Caki2 (cell line): ENCODE measurements at regions not wholly inside any gene's neighbourhood (a gene's known extent, or its start where the extent isn't known, plus 50 kb on each side); places are given as distances from the start of the nearest gene placed in this dataset.

Experiments used
- DNase-seq: peaks from one replicate; pipeline ENCODE4 v3.0.0-alpha.2; 2015; ENCODE audit warnings: low read depth
- in situ Hi-C: cut with HindIII; loops from 2 replicates; pipeline ENCODE4 v1.10.0; 2016; ENCODE audit warnings: low sequenced_read_pairs, low pct_unique_long_range_greater_than_20kb, mixed read lengths

DNA sequence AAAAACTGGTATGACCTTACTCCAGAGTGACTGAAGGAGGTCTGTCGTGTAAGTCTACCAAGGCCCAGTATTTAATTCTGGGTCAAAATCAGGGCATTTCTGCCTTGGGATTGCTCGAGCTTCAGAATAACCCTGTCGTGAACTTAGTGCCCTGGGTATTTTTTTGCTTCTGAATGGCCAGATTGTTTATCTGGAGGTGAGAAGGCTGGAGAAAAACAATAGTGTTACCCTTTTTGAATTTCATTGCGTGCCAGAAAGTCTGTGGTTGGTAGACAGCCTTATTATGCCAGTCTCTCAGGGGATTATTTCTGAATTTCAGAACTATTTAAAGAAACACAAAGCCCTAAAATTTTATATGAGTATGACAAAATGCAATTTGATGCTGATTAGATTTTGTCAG, 323.4 kb downstream of the CSNK1G3 start:
- in situ Hi-C loops: no loop called here
- DNase-seq: no peak

DNA sequence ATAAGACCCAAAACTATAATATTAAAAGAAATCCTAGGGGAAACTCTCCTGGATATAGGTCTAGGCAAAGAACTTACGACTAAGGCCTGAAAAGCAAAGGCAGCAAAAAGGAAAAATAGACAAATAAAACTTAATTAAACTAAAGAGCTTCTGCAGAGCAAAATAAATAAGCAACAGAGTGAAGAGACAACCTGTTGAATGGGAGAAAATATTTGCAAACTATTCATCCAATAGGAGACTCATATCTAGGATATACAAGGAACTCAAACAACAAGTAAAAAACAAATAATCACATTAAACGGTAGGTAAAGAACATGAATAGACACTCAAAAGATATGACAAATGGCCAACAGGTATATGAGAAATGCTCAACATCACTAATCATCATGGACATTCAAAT, 318.6 kb downstream of the CSNK1G3 start:
- in situ Hi-C loops: no loop called here

GRCh38 chr5:123827811-123828210, 315.8 kb downstream of the CSNK1G3 start:
- in situ Hi-C loops: no loop called here
- DNase-seq: no peak

More for the DNA sequence above, 318.6 kb downstream of the CSNK1G3 start:
- DNase-seq: no peak

- in situ Hi-C loops: no loop called here
- no peak for DNase-seq
These were observed 307.9 kb downstream of the CSNK1G3 start for GRCh38 chr5:123819833-123820232.

DNA sequence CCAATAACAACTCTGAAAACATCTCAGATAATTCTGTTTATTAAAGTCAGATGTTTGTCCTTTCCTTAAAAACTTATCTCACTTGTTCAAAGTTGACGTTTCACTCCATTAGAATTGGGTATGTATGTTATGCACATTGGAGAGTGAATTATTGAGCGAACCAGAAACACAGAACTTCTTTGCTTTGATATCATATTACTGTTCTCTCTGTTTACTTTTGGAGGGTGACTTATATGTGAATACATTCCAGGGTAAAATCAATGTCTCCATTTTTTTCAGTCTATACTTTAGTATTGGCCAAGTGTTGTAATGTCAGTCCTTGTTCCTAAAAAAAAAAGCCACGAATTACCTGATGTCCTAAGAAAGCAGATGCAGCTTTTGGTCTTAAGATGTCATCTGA, 307.4 kb downstream of the CSNK1G3 start:
- DNase-seq: no peak
- in situ Hi-C loops: no loop called here

DNA sequence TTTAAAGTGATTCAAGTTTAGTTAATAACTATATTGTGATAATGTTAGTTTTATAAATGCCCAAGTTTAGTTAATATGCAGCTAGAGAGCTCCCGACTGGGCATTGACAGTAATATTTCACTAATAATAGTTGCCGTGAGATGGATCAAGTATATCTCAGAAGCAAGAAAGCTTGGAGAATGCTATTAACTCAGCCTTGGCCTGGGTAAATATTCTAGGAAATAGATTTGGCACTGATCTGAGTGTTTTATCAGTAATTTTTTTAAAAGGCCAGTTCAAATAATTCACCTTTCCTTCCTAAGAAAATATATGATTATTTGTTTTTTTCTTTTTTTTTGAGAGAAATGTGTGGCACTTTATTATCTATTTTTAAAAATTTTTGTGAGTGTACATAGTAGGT, 305.3 kb downstream of the CSNK1G3 start:
- in situ Hi-C loops: no loop called here
- DNase-seq: no peak

DNA sequence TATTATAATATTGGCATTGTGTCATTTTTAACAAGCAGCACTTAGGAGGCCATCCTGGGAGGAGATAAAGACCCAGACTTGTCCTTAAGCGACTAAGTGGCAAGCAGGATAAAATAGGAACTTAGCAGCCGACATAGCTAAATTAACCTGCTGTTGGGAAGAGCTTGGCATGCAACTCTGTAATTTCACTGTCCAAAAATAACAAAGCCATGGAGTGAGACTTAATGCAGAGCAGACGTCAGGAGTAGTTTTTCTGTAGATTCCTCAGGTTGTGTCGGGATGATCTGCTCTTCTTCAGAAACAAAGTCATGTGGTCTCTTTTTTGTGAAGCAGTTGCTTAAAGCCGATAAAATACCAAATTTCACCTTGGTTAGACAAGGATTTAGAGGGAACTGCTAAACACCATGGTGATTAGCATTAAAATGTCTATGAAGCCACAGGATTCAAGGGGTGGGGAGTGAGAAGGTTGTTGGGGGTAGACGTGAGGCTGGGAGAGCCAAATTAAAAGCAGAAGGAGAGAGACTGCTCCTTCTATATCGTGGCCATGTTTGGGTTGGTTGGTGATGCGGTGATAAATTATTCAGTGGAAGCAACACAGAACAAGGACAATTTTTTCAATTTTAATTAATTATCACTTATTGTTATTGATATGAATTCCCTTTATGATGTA, 303.0 kb downstream of the CSNK1G3 start:
- in situ Hi-C loops: no loop called here
- peak; percentile 69 for DNase-seq

GRCh38 chr5:123813937-123814624, 302.1 kb downstream of the CSNK1G3 start:
- peak; percentile 93 for DNase-seq
- in situ Hi-C loops: no loop called here

GRCh38 chr5:123813264-123813663, 301.3 kb downstream of the CSNK1G3 start:
- in situ Hi-C loops: no loop called here

DNA sequence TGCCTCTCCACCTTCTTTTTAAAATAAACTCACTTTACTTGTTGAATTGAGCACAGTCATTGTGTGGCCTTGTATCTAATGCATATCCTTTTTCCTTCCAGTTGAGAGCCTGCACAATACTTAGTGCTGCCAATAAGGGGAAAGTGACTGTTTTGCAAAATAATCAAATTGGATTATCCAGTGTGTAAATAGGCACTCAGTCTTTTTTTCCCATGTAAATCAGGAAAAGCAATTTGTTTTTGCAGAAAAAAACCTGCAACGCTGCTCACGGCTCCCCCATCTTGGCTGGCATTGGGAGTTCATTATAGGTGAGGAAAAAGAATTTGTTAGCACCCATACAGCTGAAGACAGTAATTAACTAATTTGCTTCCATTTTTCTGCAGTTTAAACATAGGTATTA, 299.9 kb downstream of the CSNK1G3 start:
- in situ Hi-C loops: no loop called here
- DNase-seq: no peak

More at GRCh38 chr5:123813264-123813663, 301.3 kb downstream of the CSNK1G3 start:
- DNase-seq: no peak

DNA sequence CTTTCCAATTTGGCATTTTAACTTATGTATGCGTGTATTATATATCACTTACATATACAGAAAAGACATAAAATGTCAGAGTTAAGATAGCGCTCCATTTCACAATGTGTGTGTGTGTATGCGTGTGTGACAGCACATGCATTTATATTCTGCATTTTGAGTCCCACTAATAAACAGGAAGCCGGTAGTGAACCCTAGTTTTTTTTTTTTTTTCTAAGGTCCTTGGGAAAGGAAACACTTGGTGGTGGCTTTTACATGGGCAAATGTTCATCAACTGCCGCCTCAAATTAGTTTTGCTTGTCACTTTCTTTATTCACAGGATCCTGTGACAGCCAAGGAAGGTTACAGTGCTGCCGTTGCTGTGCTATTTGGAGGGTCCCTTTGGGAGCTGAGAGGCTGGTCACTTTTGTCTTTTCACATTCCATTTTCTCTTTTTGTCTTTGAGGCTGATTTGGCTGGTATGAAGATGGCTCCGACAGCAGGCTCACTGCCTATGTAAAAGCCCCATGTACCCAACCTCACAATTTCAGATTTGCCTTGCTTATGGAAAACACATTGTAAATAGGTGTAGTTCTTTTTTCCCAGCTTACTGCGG, 298.9 kb downstream of the CSNK1G3 start:
- DNase-seq: no peak

DNA sequence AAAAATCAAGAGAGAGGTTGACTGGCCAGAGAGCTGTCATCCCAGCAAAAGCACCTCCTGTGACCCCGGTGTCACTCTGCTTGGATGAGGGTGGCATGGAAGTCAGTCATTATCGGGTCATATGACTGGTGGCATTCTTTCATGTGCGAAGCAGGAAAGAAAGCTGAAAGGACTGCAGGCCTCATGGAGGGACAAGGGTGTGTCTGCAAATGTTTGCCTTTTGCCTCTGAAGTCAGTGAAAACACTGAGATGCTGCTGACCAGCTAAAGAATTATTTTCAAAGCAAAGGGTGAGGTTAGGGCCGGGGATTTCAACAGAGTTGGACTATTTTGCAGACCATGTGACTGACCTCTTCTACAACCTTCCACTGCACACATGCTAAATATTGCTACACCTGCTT, 298.3 kb downstream of the CSNK1G3 start:
- in situ Hi-C loops: no loop called here
- DNase-seq: peak; percentile 89

More for the DNA sequence above, 298.9 kb downstream of the CSNK1G3 start:
- in situ Hi-C loops: no loop called here

GRCh38 chr5:123809594-123810221, 297.7 kb downstream of the CSNK1G3 start:
- in situ Hi-C loops: no loop called here
- peak; percentile 88 for DNase-seq

DNA sequence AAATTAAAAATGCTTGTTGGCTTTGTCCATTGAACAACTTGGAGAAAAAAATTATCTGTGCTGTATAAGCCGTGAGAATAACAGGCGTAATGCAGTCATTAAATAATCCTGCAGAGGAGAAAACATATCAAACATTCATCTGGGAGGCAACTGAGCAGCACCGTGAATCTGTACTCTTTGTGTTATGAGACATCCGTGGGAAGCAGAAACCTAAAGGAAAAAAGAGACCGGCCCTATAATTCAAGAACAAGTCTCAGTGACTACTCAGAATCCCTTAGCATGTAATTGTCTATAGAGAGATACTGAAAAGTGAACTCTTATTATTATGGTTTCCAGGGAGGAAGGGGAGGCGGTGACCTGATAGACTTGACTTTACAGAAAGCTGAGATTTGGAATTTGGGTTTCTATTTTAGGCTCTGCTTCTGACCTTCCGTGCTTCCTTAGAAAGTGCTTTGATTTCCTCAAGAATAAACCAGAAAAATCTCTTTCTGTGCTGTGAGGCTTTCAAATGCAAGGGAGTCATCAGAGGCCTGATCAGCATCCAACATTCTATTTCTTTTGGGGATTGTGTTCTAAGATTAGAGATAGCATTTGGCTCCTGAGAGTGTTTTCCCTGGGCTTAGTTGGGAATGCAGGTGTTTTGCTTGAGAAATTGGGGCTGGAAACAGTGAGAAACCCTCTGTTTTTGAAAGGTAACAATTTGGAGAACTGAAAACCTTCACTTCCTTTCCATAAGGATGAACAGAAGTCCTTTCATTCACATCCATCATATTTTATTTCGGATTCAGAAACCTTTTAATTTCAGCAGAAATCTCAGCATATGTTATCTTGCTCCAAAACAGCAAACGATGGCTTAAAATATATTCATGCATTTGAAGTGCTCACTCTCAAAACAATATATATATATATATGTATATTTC, 296.7 kb downstream of the CSNK1G3 start:
- no peak for DNase-seq
- in situ Hi-C loops: no loop called here

DNA sequence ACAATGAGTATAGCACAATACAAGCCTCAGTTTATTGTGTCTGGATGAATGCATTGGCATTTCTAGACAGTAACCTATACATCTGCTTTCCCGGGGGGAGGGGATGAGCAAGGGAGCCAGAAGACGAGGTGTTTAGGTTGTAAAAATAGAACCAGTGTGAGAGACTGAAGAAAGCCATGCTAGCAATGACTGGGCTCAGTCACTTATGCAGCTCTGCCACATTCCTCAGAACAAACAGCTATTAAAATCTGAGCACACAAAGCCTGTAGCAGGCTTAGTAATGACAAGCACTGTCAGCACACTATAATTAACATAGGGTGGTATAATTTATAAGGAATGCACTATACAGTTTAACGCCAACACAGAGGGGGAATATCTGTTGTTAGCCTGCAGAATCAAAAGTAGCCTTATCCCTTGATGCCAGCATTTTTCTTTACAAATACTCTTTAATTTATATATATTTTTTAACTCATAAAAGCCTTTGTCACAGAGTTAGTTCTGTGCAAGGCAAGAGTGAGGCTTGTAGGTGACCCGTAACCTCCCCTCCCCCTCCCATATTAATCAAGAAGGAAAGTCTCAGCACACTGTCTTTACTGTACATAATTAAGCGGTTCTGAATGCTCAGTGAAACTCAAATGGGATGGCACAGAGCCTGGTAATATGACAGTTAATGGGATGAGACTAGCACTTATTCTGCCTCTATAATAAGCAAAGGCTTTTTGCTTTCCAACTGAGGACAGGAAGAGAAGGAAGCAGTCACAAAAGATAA, 295.4 kb downstream of the CSNK1G3 start:
- DNase-seq: no peak
- in situ Hi-C loops: no loop called here

DNA sequence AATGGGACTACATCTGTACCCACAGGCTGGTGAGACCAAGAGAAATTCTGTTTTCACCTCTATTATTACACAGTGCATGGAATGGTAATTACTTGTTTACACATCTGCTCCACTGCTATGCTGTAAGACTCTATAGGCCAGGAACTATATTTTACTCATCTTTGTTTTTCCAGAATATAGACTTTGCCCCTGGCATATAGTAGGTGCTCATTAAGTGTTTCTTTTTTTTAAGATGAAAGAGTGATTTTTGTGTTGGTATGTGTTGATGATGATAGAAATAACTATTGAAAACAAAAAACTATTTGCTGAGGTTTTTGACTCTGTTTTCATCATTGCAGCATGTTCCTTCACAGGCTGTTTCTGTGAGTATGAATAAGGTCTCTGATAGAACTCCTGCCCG, 294.7 kb downstream of the CSNK1G3 start:
- no peak for DNase-seq

DNA sequence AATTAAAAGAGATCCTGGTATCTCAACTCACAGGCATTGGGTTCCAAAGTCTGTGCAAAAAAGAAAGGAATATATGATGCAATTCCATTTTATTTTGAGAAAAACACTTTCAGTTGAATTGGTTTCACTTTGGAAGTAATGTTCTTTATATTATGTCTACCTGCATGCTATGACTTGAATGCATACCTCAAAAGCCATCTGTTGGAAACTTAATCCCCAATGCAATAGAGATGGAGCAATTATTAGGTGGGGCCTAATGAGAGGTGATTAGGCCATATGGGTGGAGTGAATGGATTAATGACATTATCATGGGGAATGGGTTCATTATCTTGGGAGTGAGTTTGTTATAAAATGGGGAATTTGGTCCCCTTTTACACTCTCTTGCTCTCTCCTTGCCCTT, 293.3 kb downstream of the CSNK1G3 start:
- in situ Hi-C loops: no loop called here
- no peak for DNase-seq

More for the DNA sequence above, 294.7 kb downstream of the CSNK1G3 start:
- in situ Hi-C loops: no loop called here
